Activated CD4-positive, CD25-positive, alpha-beta regulatory T cell treated with anti-CD3 and anti-CD28 coated beads, Interleukin-2, amount 50 U/mL, for 72 hours (primary cell): ENCODE measurements at regions not wholly inside any gene's neighbourhood (a gene's known extent, or its start where the extent isn't known, plus 50 kb on each side); places are given as distances from the start of the nearest gene placed in this dataset.

Experiments
- DNase-seq: peaks from one replicate; pipeline ENCODE4 v3.0.0; 2021

- no peak for DNase-seq
Observed at GRCh38 chr1:38327559-38327973, 281.0 kb upstream of the POU3F1 start.

GRCh38 chr1:38326856-38327255 lies 280.3 kb upstream of the POU3F1 start:
- DNase-seq = no peak

GRCh38 chr1:38326135-38326534 lies 279.5 kb upstream of the POU3F1 start:
- no peak for DNase-seq

GRCh38 chr1:38312753-38313152 lies 266.2 kb upstream of the POU3F1 start:
- no peak for DNase-seq

GRCh38 chr1:38310079-38310478 lies 263.5 kb upstream of the POU3F1 start:
- DNase-seq = no peak

- DNase-seq = no peak
Observed at GRCh38 chr1:38308780-38309179, 262.2 kb upstream of the POU3F1 start.

GRCh38 chr1:38305666-38306065 lies 259.1 kb upstream of the POU3F1 start:
- no peak for DNase-seq

- no peak for DNase-seq
Observed at GRCh38 chr1:38303843-38304242, 257.2 kb upstream of the POU3F1 start.

- DNase-seq = no peak
Observed at GRCh38 chr1:38301040-38301439, 254.4 kb upstream of the POU3F1 start.

- no peak for DNase-seq
Observed at GRCh38 chr1:38300616-38301015, 254.0 kb upstream of the POU3F1 start.

GRCh38 chr1:38297842-38298241 lies 251.2 kb upstream of the POU3F1 start:
- DNase-seq = no peak

GRCh38 chr1:38297246-38297645 lies 250.7 kb upstream of the POU3F1 start:
- DNase-seq = no peak

GRCh38 chr1:38296047-38296446 lies 249.5 kb upstream of the POU3F1 start:
- DNase-seq = no peak

- no peak for DNase-seq
Observed at GRCh38 chr1:38293567-38293966, 247.0 kb upstream of the POU3F1 start.

GRCh38 chr1:38292969-38293368 lies 246.4 kb upstream of the POU3F1 start:
- DNase-seq = no peak

GRCh38 chr1:38291906-38292521 lies 245.4 kb upstream of the POU3F1 start:
- DNase-seq = no peak

- no peak for DNase-seq
Observed at GRCh38 chr1:38291336-38291735, 244.7 kb upstream of the POU3F1 start.

- no peak for DNase-seq
Observed at GRCh38 chr1:38289034-38289433, 242.4 kb upstream of the POU3F1 start.

GRCh38 chr1:38287547-38287946 lies 241.0 kb upstream of the POU3F1 start:
- DNase-seq = no peak

GRCh38 chr1:38287036-38287435 lies 240.4 kb upstream of the POU3F1 start:
- no peak for DNase-seq

GRCh38 chr1:38285807-38286530 lies 239.4 kb upstream of the POU3F1 start:
- no peak for DNase-seq

GRCh38 chr1:38284953-38285352 lies 238.4 kb upstream of the POU3F1 start:
- DNase-seq = no peak

GRCh38 chr1:38283696-38284470 lies 237.3 kb upstream of the POU3F1 start:
- no peak for DNase-seq

GRCh38 chr1:38279148-38279547 lies 232.6 kb upstream of the POU3F1 start:
- no peak for DNase-seq
